ENCODE measurements at regions not wholly inside any gene's neighbourhood (a gene's known extent, or its start where the extent isn't known, plus 50 kb on each side); places are given as distances from the start of the nearest gene placed in this dataset.

GRCh38 chr20:51080516-51080915 is 57.6 kb upstream of the KCNG1 start (continued):
- TF ChIP-seq ELF1 (tag; IDR thresholded peaks at IDR 0.05): no peak

DNA sequence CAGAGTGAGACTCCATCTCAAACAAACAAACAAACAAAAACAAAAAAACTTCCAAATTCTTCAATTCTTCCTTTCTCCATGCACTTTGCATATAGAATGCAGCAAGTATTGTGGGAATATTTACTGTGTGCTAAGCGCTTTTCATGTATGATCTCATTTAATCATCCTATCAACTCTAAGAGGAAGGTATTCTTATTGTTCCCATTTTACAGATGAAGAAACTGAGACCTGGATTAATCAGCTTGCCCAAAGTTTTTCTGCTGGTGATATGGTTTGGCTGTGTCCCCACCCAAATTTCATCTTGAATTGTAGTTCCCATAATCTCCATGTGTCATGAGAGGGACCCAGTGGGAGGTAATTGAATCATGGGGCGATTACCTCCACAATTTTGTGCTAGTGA is 56.6 kb upstream of the KCNG1 start:
- H3K27me3 ChIP-seq (ENCODE audit: control insufficient read depth in 2 of 2, insufficient read depth in 2 of 2, low read length in 2 of 2): peaks cover 12 to 32% of the 10 kb centered on the region in 2 experiments; a peak in 3 of 5 replicates
- no peak overlapping the region for H3K9ac ChIP-seq (ENCODE audit: insufficient read depth in 1 of 2, low read depth in 2 of 2, low read length in 2 of 2)
- no peaks in the 10 kb centered on the region for H3K79me2 ChIP-seq (ENCODE audit: control insufficient read depth, insufficient read depth, low read length)
- no peak for ATAC-seq
- no peak for FAIRE-seq
- H2AFZ ChIP-seq (ENCODE audit: low read depth, low read length): no peak overlapping the region
- TF ChIP-seq RBM25 (IDR thresholded peaks at IDR 0.05; ENCODE audit: low read depth, low read length, severe bottlenecking) (peak; percentile 84), L3MBTL2 (IDR thresholded peaks at IDR 0.05) (no peak), GTF2A2 (tag; IDR thresholded peaks at IDR 0.05) (no peak), MBD1 (CRISPR knock-in tag; IDR thresholded peaks at IDR 0.05) (no peak), BCOR (IDR thresholded peaks at IDR 0.05) (peak; percentile 37; the same call in 1 of the 2 replicates), ZFP1 (CRISPR knock-in tag; IDR thresholded peaks at IDR 0.05) (no peak), NFYB (IDR thresholded peaks at IDR 0.05; ENCODE audit: extremely low read depth, insufficient read length) (no peak), KLF10 (CRISPR knock-in tag; IDR thresholded peaks at IDR 0.05) (no peak)
- TF ChIP-seq, protein P1, sequence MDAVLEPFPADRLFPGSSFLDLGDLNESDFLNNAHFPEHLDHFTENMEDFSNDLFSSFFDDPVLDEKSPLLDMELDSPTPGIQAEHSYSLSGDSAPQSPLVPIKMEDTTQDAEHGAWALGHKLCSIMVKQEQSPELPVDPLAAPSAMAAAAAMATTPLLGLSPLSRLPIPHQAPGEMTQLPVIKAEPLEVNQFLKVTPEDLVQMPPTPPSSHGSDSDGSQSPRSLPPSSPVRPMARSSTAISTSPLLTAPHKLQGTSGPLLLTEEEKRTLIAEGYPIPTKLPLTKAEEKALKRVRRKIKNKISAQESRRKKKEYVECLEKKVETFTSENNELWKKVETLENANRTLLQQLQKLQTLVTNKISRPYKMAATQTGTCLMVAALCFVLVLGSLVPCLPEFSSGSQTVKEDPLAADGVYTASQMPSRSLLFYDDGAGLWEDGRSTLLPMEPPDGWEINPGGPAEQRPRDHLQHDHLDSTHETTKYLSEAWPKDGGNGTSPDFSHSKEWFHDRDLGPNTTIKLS (IDR thresholded peaks at IDR 0.05; ENCODE audit: borderline replicate concordance, low read depth): no peak
- peaks cover 4% of the 10 kb centered on the region; the same call in 1 of the 2 replicates for H4K20me1 ChIP-seq (replicated peaks; ENCODE audit: control insufficient read depth, insufficient read depth, low read length)
- POLR2A ChIA-PET: no interaction called here
- in situ Hi-C loops (cut with MboI): no loop called here
- no peak overlapping the region for H3K4me3 ChIP-seq
- WGBS (ENCODE audit: insufficient coverage, low coverage, missing lambda C conversion rate): 3% methylated on average over 2 of the region's 2 CpGs
- CTCF ChIA-PET (ENCODE audit: low intra/inter-chr PET ratio): no interaction called here
- no peaks in the 10 kb centered on the region for H3K9me1 ChIP-seq (ENCODE audit: control insufficient read depth, insufficient read depth, low read length)
- no TSS peak for BruUV-seq (replicated peaks)
- H3K27ac ChIP-seq (ENCODE audit: extremely low read depth, low read depth, low read length): no peak overlapping the region
- DNase-seq (ENCODE audit: extremely low read depth in 1 of 4, low spot score in 3 of 4): no peak
- H3K4me1 ChIP-seq (replicated peaks in 1 of 2; ENCODE audit: control insufficient read depth in 2 of 2, insufficient read depth in 2 of 2, low read length in 2 of 2): no peaks in the 10 kb centered on the region
- H3K4me2 ChIP-seq (ENCODE audit: insufficient read depth, low read length): no peak overlapping the region
- H3K36me3 ChIP-seq (ENCODE audit: control insufficient read depth, insufficient read depth, low read length): no peaks in the 10 kb centered on the region
- no peaks in the 10 kb centered on the region for H3K9me3 ChIP-seq (replicated peaks; ENCODE audit: control insufficient read depth, insufficient read depth, low read depth, low read length)
- intact Hi-C loops (cut with micrococcal nuclease): no loop called here

Data from K562 (cell line).